ENCODE measurements at regions not wholly inside any gene's neighbourhood (a gene's known extent, or its start where the extent isn't known, plus 50 kb on each side); places are given as distances from the start of the nearest gene placed in this dataset.

- DNase-seq (ENCODE audit: low read depth, low spot score) (no peak), FAIRE-seq (peak; percentile 26)
- Histone ChIP-seq H3K4me1 (ENCODE audit: control insufficient read depth, extremely low read depth, insufficient read depth, low read length) (peaks cover 12% of the 10 kb centered on the region), H3K4me3 (ENCODE audit: control insufficient read depth in 2 of 3, extremely low read depth in 1 of 3, insufficient read depth in 2 of 3, low read depth in 1 of 3, low read length in 3 of 3) (no peak overlapping the region), H4K20me1 (ENCODE audit: control insufficient read depth, extremely low read depth, insufficient read depth, low read length) (no peaks in the 10 kb centered on the region), H3K27me3 (ENCODE audit: control insufficient read depth, extremely low read depth, insufficient read depth, low read length) (no peaks in the 10 kb centered on the region), H3K9me1 (ENCODE audit: control insufficient read depth, extremely low read depth, insufficient read depth, low read length) (no peaks in the 10 kb centered on the region), H3K9ac (ENCODE audit: control insufficient read depth, extremely low read depth, insufficient read depth, low read length) (no peak overlapping the region), H3K79me2 (ENCODE audit: control insufficient read depth, insufficient read depth, low read length) (no peaks in the 10 kb centered on the region), H3K4me2 (ENCODE audit: control insufficient read depth, extremely low read depth, insufficient read depth, low read depth, low read length) (no peak overlapping the region), H2AFZ (ENCODE audit: control insufficient read depth, low read length) (no peak overlapping the region), H3K27ac (ENCODE audit: control insufficient read depth, insufficient read depth, low read length) (no peak overlapping the region), H3K9me3 (ENCODE audit: control insufficient read depth, low read depth, low read length) (no peaks in the 10 kb centered on the region), H3K36me3 (ENCODE audit: control insufficient read depth in 2 of 2, extremely low read depth in 1 of 2, insufficient read depth in 2 of 2, low read length in 2 of 2) (no peaks in the 10 kb centered on the region)
- no peak for TF ChIP-seq EZH2 (IDR thresholded peaks at IDR 0.05; ENCODE audit: low read length)
- TF ChIP-seq CTCF (optimal IDR thresholded peaks at IDR 0.05 in 1 of 3, IDR thresholded peaks at IDR 0.05 in 1 of 3, conservative IDR thresholded peaks at IDR 0.05 in 1 of 3; ENCODE audit: extremely low read depth in 1 of 3, insufficient read depth in 2 of 3, low read length in 3 of 3) = no peak
- dilution Hi-C loops (cut with MboI; ENCODE audit: extremely low pct_ligation_motif_present, low sequenced_read_pairs) = no loop called here
Measured at GRCh38 chr5:57725658-57726504, 243.3 kb upstream of the ACTBL2 start.

GRCh38 chr5:57724836-57725235 lies 242.2 kb upstream of the ACTBL2 start:
- Histone ChIP-seq H3K9ac (ENCODE audit: control insufficient read depth, extremely low read depth, insufficient read depth, low read length) (no peak overlapping the region), H2AFZ (ENCODE audit: control insufficient read depth, low read length) (no peak overlapping the region), H3K9me3 (ENCODE audit: control insufficient read depth, low read depth, low read length) (no peaks in the 10 kb centered on the region), H3K4me1 (ENCODE audit: control insufficient read depth, extremely low read depth, insufficient read depth, low read length) (peaks cover 12% of the 10 kb centered on the region), H4K20me1 (ENCODE audit: control insufficient read depth, extremely low read depth, insufficient read depth, low read length) (no peaks in the 10 kb centered on the region), H3K9me1 (ENCODE audit: control insufficient read depth, extremely low read depth, insufficient read depth, low read length) (no peaks in the 10 kb centered on the region), H3K36me3 (ENCODE audit: control insufficient read depth in 2 of 2, extremely low read depth in 1 of 2, insufficient read depth in 2 of 2, low read length in 2 of 2) (no peaks in the 10 kb centered on the region), H3K79me2 (ENCODE audit: control insufficient read depth, insufficient read depth, low read length) (no peaks in the 10 kb centered on the region), H3K4me2 (ENCODE audit: control insufficient read depth, extremely low read depth, insufficient read depth, low read depth, low read length) (peak overlapping the region; percentile 31), H3K27ac (ENCODE audit: control insufficient read depth, insufficient read depth, low read length) (no peak overlapping the region), H3K4me3 (ENCODE audit: control insufficient read depth in 2 of 3, extremely low read depth in 1 of 3, insufficient read depth in 2 of 3, low read depth in 1 of 3, low read length in 3 of 3) (no peak overlapping the region), H3K27me3 (ENCODE audit: control insufficient read depth, extremely low read depth, insufficient read depth, low read length) (no peaks in the 10 kb centered on the region)
- peak; percentile 98 for FAIRE-seq
- TF ChIP-seq CTCF (optimal IDR thresholded peaks at IDR 0.05 in 1 of 3, IDR thresholded peaks at IDR 0.05 in 1 of 3, conservative IDR thresholded peaks at IDR 0.05 in 1 of 3; ENCODE audit: extremely low read depth in 1 of 3, insufficient read depth in 2 of 3, low read length in 3 of 3) = no peak
- TF ChIP-seq EZH2 (IDR thresholded peaks at IDR 0.05; ENCODE audit: low read length) = no peak
- dilution Hi-C loops (cut with MboI; ENCODE audit: extremely low pct_ligation_motif_present, low sequenced_read_pairs) = no loop called here
- DNase-seq (ENCODE audit: low read depth, low spot score) = peak; percentile 45
